ENCODE measurements at regions not wholly inside any gene's neighbourhood (a gene's known extent, or its start where the extent isn't known, plus 50 kb on each side); places are given as distances from the start of the nearest gene placed in this dataset.

- POLR2A ChIA-PET, result no interaction called here
Observed at GRCh38 chr5:165739079-165739741, 2233.8 kb downstream of the MAT2B start.

GRCh38 chr5:165757791-165758190, 2252.4 kb downstream of the MAT2B start:
- TF ChIP-seq CTCF (IDR thresholded peaks at IDR 0.05; ENCODE audit: control extremely low read depth, extremely low read depth, low read depth, missing control alignments), result no peak
- POLR2A ChIA-PET, result no interaction called here
- DNase-seq (ENCODE audit: extremely low spot score), result no peak
- CTCF ChIA-PET, result no interaction called here

More at GRCh38 chr5:165739079-165739741, 2233.8 kb downstream of the MAT2B start:
- TF ChIP-seq CTCF (IDR thresholded peaks at IDR 0.05; ENCODE audit: control extremely low read depth, extremely low read depth, low read depth, missing control alignments), result no peak
- CTCF ChIA-PET, result no interaction called here
- no peak for DNase-seq (ENCODE audit: extremely low spot score)

- no peak for TF ChIP-seq CTCF (IDR thresholded peaks at IDR 0.05; ENCODE audit: control extremely low read depth, extremely low read depth, low read depth, missing control alignments)
- ChIA-PET POLR2A (no interaction called here), CTCF (no interaction called here)
- no peak for DNase-seq (ENCODE audit: extremely low spot score)
Observed at GRCh38 chr5:165775111-165775510, 2269.7 kb downstream of the MAT2B start.

GRCh38 chr5:165779505-165779904, 2274.1 kb downstream of the MAT2B start:
- DNase-seq (ENCODE audit: extremely low spot score), result no peak
- POLR2A ChIA-PET, result no interaction called here
- no peak for TF ChIP-seq CTCF (IDR thresholded peaks at IDR 0.05; ENCODE audit: control extremely low read depth, extremely low read depth, low read depth, missing control alignments)
- CTCF ChIA-PET, result interaction anchor here (1.6 kb wide), 1 partner anchor 188 kb away, joined by 3 read pairs; no protein-coding TSS in a partner anchor

GRCh38 chr5:165780901-165781300, 2275.5 kb downstream of the MAT2B start:
- TF ChIP-seq CTCF (IDR thresholded peaks at IDR 0.05; ENCODE audit: control extremely low read depth, extremely low read depth, low read depth, missing control alignments), result no peak
- ChIA-PET POLR2A (no interaction called here), CTCF (no interaction called here)
- DNase-seq (ENCODE audit: extremely low spot score), result no peak

- TF ChIP-seq CTCF (IDR thresholded peaks at IDR 0.05; ENCODE audit: control extremely low read depth, extremely low read depth, low read depth, missing control alignments), result no peak
- DNase-seq (ENCODE audit: extremely low spot score), result no peak
- POLR2A ChIA-PET, result no interaction called here
- CTCF ChIA-PET, result no interaction called here
Observed at GRCh38 chr5:165781738-165782137, 2276.3 kb downstream of the MAT2B start.

Measured in GM10248 (cell line).